GM18499 (cell line): ENCODE measurements at regions not wholly inside any gene's neighbourhood (a gene's known extent, or its start where the extent isn't known, plus 50 kb on each side); places are given as distances from the start of the nearest gene placed in this dataset.
"Not testable (repeated sequence)": the region's sequence is repeated elsewhere in the genome, so short reads cannot be mapped to it uniquely, and the experiment has no call there.

Experiments
- ATAC-seq: cut with Tn5 transposase; IDR thresholded peaks from one replicate; pipeline ENCODE4 v1.9.1; 2021; ENCODE audit warnings: moderate number of reproducible peaks; ENCODE audit not compliant: insufficient read depth, unreplicated experiment

GRCh38 chr3:26452363-26452762 is 170.2 kb upstream of the LRRC3B start:
- ATAC-seq, result no peak

GRCh38 chr3:26460985-26461384 is 161.6 kb upstream of the LRRC3B start:
- no peak for ATAC-seq

GRCh38 chr3:26472345-26472744 is 150.2 kb upstream of the LRRC3B start:
- no peak for ATAC-seq

GRCh38 chr3:26474706-26475105 is 147.9 kb upstream of the LRRC3B start:
- ATAC-seq, result no peak

- no peak for ATAC-seq
Measured at GRCh38 chr3:26480377-26480776, 142.2 kb upstream of the LRRC3B start.

- ATAC-seq, result no peak
Measured at GRCh38 chr3:26484140-26484539, 138.4 kb upstream of the LRRC3B start.

GRCh38 chr3:26498271-26498670 is 124.3 kb upstream of the LRRC3B start:
- ATAC-seq, result no peak

GRCh38 chr3:26505399-26505798 is 117.2 kb upstream of the LRRC3B start:
- ATAC-seq, result no peak

- ATAC-seq, result not testable (repeated sequence)
Measured at GRCh38 chr3:26514445-26515029, 108.0 kb upstream of the LRRC3B start.

GRCh38 chr3:26515351-26515750 is 107.2 kb upstream of the LRRC3B start:
- no peak for ATAC-seq

GRCh38 chr3:26521261-26521660 is 101.3 kb upstream of the LRRC3B start:
- no peak for ATAC-seq

- ATAC-seq, result no peak
Measured at GRCh38 chr3:26522919-26523318, 99.7 kb upstream of the LRRC3B start.

GRCh38 chr3:26525013-26525412 is 97.6 kb upstream of the LRRC3B start:
- ATAC-seq, result no peak

- no peak for ATAC-seq
Measured at GRCh38 chr3:26535151-26535550, 87.4 kb upstream of the LRRC3B start.

- no peak for ATAC-seq
Measured at GRCh38 chr3:26536955-26537354, 85.6 kb upstream of the LRRC3B start.

- ATAC-seq, result no peak
Measured at GRCh38 chr3:26550413-26550812, 72.2 kb upstream of the LRRC3B start.

GRCh38 chr3:26556637-26557036 is 65.9 kb upstream of the LRRC3B start:
- ATAC-seq, result no peak

GRCh38 chr3:26558257-26558656 is 64.3 kb upstream of the LRRC3B start:
- no peak for ATAC-seq

GRCh38 chr3:26559227-26559626 is 63.3 kb upstream of the LRRC3B start:
- no peak for ATAC-seq

- ATAC-seq, result no peak
Measured at GRCh38 chr3:26560081-26560480, 62.5 kb upstream of the LRRC3B start.

GRCh38 chr3:26562021-26562768 is 60.4 kb upstream of the LRRC3B start:
- no peak for ATAC-seq
